DND-41 (cell line): ENCODE measurements at regions not wholly inside any gene's neighbourhood (a gene's known extent, or its start where the extent isn't known, plus 50 kb on each side); places are given as distances from the start of the nearest gene placed in this dataset.

Experiments
- ATAC-seq: fragments of 200-7000 bp; cut with Tn5 transposase; 3 replicates; pipeline ENCODE4 v1.9.1; 2021; ENCODE audit warnings: low read depth; ENCODE audit not compliant: insufficient read depth
- DNase-seq: peaks from one replicate; pipeline ENCODE4 v3.0.0-alpha.2; 2020
- H2AFZ ChIP-seq: 2 replicates; pipeline ENCODE4 v1.6.0; 2012; ENCODE audit warnings: low read depth, low read length
- H3K27ac ChIP-seq: 2 replicates; pipeline ENCODE4 v1.5.1; 2012; ENCODE audit warnings: low read length, inconsistent platforms
- H3K27me3 ChIP-seq: fragments of 200-600 bp; sonication (generic); 2 replicates; pipeline ENCODE4 v1.6.0; 2012; ENCODE audit warnings: low read length, mild to moderate bottlenecking, inconsistent platforms; ENCODE audit not compliant: insufficient read depth, poor library complexity
- H3K36me3 ChIP-seq: 2 replicates; pipeline ENCODE4 v1.5.1; 2012; ENCODE audit warnings: low read length, inconsistent platforms; ENCODE audit not compliant: insufficient read depth
- H3K4me1 ChIP-seq: 2 replicates; pipeline ENCODE4 v1.5.1; 2012; ENCODE audit warnings: mild to moderate bottlenecking, low read length; ENCODE audit not compliant: insufficient read depth
- H3K4me2 ChIP-seq: 2 replicates; pipeline ENCODE4 v1.6.0; 2012; ENCODE audit warnings: mild to moderate bottlenecking, moderate library complexity, low read length, inconsistent platforms; ENCODE audit not compliant: insufficient read depth
- H3K4me3 ChIP-seq, 2 experiments: fragments of 200-600 bp in 1 of 2; shearing (Covaris generic) in 1 of 2; 2 replicates each; pipeline ENCODE4 v1.5.1; 2012 to 2016; ENCODE audit warnings: inconsistent platforms in 2 of 2, low read length in 2 of 2, mild to moderate bottlenecking in 2 of 2, low read depth in 1 of 2, moderate library complexity in 1 of 2
- H3K79me2 ChIP-seq: 2 replicates; pipeline ENCODE4 v1.6.0; 2012; ENCODE audit warnings: low read length, inconsistent platforms; ENCODE audit not compliant: insufficient read depth
- H3K9ac ChIP-seq: 2 replicates; pipeline ENCODE4 v1.6.0; 2012; ENCODE audit warnings: low read depth, mild to moderate bottlenecking, inconsistent platforms, low read length, moderate library complexity
- H3K9me3 ChIP-seq: 2 replicates; pipeline ENCODE4 v1.5.1; 2012; ENCODE audit warnings: low read length, moderate library complexity, mild to moderate bottlenecking, inconsistent platforms; ENCODE audit not compliant: insufficient read depth, severe bottlenecking
- H4K20me1 ChIP-seq: 2 replicates; pipeline ENCODE4 v1.6.0; 2012; ENCODE audit warnings: low read length; ENCODE audit not compliant: insufficient read depth
- EZH2 ChIP-seq: IDR thresholded peaks from 3 replicates; pipeline ENCODE4 v1.6.1; 2012; ENCODE audit warnings: borderline replicate concordance, low read depth, mild to moderate bottlenecking, moderate library complexity, low read length, inconsistent platforms; ENCODE audit not compliant: severe bottlenecking
- TF ChIP-seq, protein P1 (sequence below): IDR thresholded peaks from 2 replicates; pipeline ENCODE4 v1.5.1; 2012; ENCODE audit warnings: borderline replicate concordance, low read length, moderate library complexity, mild to moderate bottlenecking; ENCODE audit not compliant: poor library complexity, severe bottlenecking; ENCODE audit errors: extremely low read depth

- no peaks in the 10 kb centered on the region for H3K36me3 ChIP-seq
- H3K4me2 ChIP-seq: no peak overlapping the region
- no peak for ATAC-seq
- no peaks in the 10 kb centered on the region for H4K20me1 ChIP-seq
- no peaks in the 10 kb centered on the region for H3K9me3 ChIP-seq
- no peak overlapping the region for H3K9ac ChIP-seq
- no peaks in the 10 kb centered on the region for H3K27me3 ChIP-seq
- DNase-seq: no peak
- H3K79me2 ChIP-seq: no peaks in the 10 kb centered on the region
- no peak overlapping the region for H3K27ac ChIP-seq
- TF ChIP-seq EZH2: no peak
- TF ChIP-seq, protein P1, sequence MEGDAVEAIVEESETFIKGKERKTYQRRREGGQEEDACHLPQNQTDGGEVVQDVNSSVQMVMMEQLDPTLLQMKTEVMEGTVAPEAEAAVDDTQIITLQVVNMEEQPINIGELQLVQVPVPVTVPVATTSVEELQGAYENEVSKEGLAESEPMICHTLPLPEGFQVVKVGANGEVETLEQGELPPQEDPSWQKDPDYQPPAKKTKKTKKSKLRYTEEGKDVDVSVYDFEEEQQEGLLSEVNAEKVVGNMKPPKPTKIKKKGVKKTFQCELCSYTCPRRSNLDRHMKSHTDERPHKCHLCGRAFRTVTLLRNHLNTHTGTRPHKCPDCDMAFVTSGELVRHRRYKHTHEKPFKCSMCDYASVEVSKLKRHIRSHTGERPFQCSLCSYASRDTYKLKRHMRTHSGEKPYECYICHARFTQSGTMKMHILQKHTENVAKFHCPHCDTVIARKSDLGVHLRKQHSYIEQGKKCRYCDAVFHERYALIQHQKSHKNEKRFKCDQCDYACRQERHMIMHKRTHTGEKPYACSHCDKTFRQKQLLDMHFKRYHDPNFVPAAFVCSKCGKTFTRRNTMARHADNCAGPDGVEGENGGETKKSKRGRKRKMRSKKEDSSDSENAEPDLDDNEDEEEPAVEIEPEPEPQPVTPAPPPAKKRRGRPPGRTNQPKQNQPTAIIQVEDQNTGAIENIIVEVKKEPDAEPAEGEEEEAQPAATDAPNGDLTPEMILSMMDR: no peak
- H3K4me1 ChIP-seq: no peaks in the 10 kb centered on the region
- no peak overlapping the region for H3K4me3 ChIP-seq
- H2AFZ ChIP-seq: no peak overlapping the region
Measured at GRCh38 chrX:22665818-22666217, 333.9 kb upstream of the DDX53 start.

- H2AFZ ChIP-seq: no peak overlapping the region
- no peak for TF ChIP-seq EZH2
- TF ChIP-seq, protein P1: no peak
- H3K9me3 ChIP-seq: no peaks in the 10 kb centered on the region
- no peak overlapping the region for H3K27ac ChIP-seq
- H4K20me1 ChIP-seq: no peaks in the 10 kb centered on the region
- no peaks in the 10 kb centered on the region for H3K79me2 ChIP-seq
- H3K9ac ChIP-seq: no peak overlapping the region
- ATAC-seq (no peak), DNase-seq (peak; percentile 7)
- no peaks in the 10 kb centered on the region for H3K4me1 ChIP-seq
- no peak overlapping the region for H3K4me2 ChIP-seq
- H3K36me3 ChIP-seq: no peaks in the 10 kb centered on the region
- no peak overlapping the region for H3K4me3 ChIP-seq
- H3K27me3 ChIP-seq: no peaks in the 10 kb centered on the region
Measured at GRCh38 chrX:22666441-22666840, 333.3 kb upstream of the DDX53 start.

- ATAC-seq: no peak
- H2AFZ ChIP-seq: no peak overlapping the region
- H3K9ac ChIP-seq: no peak overlapping the region
- no peak for DNase-seq
- H3K27ac ChIP-seq: no peak overlapping the region
- H3K36me3 ChIP-seq: no peaks in the 10 kb centered on the region
- TF ChIP-seq, protein P1: no peak
- no peak for TF ChIP-seq EZH2
- H3K4me1 ChIP-seq: no peaks in the 10 kb centered on the region
- no peaks in the 10 kb centered on the region for H4K20me1 ChIP-seq
- H3K4me3 ChIP-seq: no peak overlapping the region
- H3K79me2 ChIP-seq: no peaks in the 10 kb centered on the region
- H3K4me2 ChIP-seq: no peak overlapping the region
- H3K27me3 ChIP-seq: no peaks in the 10 kb centered on the region
- H3K9me3 ChIP-seq: no peaks in the 10 kb centered on the region
Measured at GRCh38 chrX:22674932-22675331, 324.8 kb upstream of the DDX53 start.

GRCh38 chrX:22686138-22686541 lies 313.6 kb upstream of the DDX53 start:
- Histone ChIP-seq H3K9me3 (no peaks in the 10 kb centered on the region), H4K20me1 (no peaks in the 10 kb centered on the region), H3K4me2 (no peak overlapping the region), H3K27me3 (no peaks in the 10 kb centered on the region), H3K9ac (no peak overlapping the region), H2AFZ (no peak overlapping the region), H3K27ac (no peak overlapping the region), H3K4me1 (no peaks in the 10 kb centered on the region), H3K36me3 (no peaks in the 10 kb centered on the region), H3K4me3 (no peak overlapping the region), H3K79me2 (no peaks in the 10 kb centered on the region)
- ATAC-seq: no peak
- DNase-seq: no peak
- TF ChIP-seq, protein P1: no peak
- TF ChIP-seq EZH2: no peak
